ENCODE measurements at regions not wholly inside any gene's neighbourhood (a gene's known extent, or its start where the extent isn't known, plus 50 kb on each side); places are given as distances from the start of the nearest gene placed in this dataset.

DNA sequence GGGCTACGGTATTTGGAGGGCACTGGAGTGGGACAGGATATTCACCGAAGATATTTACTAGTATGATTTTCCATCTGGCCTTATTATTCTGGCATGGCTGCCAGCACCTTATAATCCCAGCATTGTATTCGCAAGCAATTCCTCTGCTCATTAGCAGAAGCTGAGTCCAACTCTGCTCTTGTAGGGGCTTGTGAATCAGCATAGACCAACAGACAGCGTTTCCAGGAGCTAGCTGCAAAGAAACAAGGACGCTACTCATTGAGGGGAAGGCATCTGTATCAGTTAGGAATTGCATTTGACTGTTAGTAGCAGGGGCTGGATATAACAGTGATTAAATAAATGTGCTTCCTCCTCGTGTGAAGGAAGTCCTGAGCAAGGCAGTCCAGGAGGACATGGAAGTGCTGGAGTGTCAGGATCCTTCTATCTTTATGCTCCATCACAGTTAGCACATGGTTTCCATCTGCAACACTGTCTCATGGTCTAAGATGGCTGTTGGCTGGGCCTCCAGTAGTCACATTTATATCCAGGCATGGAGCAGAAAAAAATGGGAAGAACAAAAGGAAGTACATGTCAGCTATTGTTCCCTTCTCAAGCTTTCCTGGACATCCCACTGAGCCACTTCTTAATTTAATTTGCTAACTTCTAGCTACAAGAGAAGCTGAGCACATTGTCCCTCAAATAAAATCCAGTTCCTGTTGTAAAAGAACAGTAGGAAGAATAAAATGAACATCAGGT lies 214.1 kb downstream of the C1D start:
- no peaks in the 10 kb centered on the region for H3K36me3 Mint-ChIP-seq (ENCODE audit: low read depth)
- H3K9me3 Mint-ChIP-seq = no peaks in the 10 kb centered on the region
- no peak overlapping the region for H3K4me3 Mint-ChIP-seq
- no peak for TF ChIP-seq ZNF114 (CRISPR knock-in tag; IDR thresholded peaks at IDR 0.05)
- TF ChIP-seq ZNF331 (CRISPR knock-in tag; IDR thresholded peaks at IDR 0.05; ENCODE audit: low read depth) = no peak
- TF ChIP-seq EZH2phosphoT487 (IDR thresholded peaks at IDR 0.05; ENCODE audit: unreplicated experiment) = no peak
- no peak for TF ChIP-seq CREB1 (CRISPR knock-in tag; IDR thresholded peaks at IDR 0.05; ENCODE audit: low read depth)
- no peak for TF ChIP-seq POLR2AphosphoS5 (IDR thresholded peaks at IDR 0.05; ENCODE audit: low read depth)
- TF ChIP-seq, protein P1, sequence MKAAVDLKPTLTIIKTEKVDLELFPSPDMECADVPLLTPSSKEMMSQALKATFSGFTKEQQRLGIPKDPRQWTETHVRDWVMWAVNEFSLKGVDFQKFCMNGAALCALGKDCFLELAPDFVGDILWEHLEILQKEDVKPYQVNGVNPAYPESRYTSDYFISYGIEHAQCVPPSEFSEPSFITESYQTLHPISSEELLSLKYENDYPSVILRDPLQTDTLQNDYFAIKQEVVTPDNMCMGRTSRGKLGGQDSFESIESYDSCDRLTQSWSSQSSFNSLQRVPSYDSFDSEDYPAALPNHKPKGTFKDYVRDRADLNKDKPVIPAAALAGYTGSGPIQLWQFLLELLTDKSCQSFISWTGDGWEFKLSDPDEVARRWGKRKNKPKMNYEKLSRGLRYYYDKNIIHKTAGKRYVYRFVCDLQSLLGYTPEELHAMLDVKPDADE (IDR thresholded peaks at IDR 0.05) = no peak
- no peak for TF ChIP-seq JUNB (IDR thresholded peaks at IDR 0.05; ENCODE audit: unreplicated experiment)
- TF ChIP-seq STAT1 (IDR thresholded peaks at IDR 0.05; ENCODE audit: unreplicated experiment) = no peak
- TF ChIP-seq, protein P2, sequence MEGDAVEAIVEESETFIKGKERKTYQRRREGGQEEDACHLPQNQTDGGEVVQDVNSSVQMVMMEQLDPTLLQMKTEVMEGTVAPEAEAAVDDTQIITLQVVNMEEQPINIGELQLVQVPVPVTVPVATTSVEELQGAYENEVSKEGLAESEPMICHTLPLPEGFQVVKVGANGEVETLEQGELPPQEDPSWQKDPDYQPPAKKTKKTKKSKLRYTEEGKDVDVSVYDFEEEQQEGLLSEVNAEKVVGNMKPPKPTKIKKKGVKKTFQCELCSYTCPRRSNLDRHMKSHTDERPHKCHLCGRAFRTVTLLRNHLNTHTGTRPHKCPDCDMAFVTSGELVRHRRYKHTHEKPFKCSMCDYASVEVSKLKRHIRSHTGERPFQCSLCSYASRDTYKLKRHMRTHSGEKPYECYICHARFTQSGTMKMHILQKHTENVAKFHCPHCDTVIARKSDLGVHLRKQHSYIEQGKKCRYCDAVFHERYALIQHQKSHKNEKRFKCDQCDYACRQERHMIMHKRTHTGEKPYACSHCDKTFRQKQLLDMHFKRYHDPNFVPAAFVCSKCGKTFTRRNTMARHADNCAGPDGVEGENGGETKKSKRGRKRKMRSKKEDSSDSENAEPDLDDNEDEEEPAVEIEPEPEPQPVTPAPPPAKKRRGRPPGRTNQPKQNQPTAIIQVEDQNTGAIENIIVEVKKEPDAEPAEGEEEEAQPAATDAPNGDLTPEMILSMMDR (conservative IDR thresholded peaks at IDR 0.05; ENCODE audit: low read depth in 2 of 2) = no peak
- Histone ChIP-seq H3K4me1 (ENCODE audit: insufficient read depth) (peaks cover 15% of the 10 kb centered on the region), H3K9me2 (ENCODE audit: insufficient read depth) (peaks cover 10% of the 10 kb centered on the region; the same call in 1 of the 2 replicates), H3K27ac (ENCODE audit: low read depth) (no peak overlapping the region), H2AFZ (0 out of 2 replicates have a peak overlapping the region, but pooled peaks have one; percentile 30), H3F3A (replicated peaks; ENCODE audit: low read depth) (no peaks in the 10 kb centered on the region), H4K20me1 (replicated peaks; ENCODE audit: insufficient read depth) (no peaks in the 10 kb centered on the region), H3K79me2 (replicated peaks; ENCODE audit: insufficient read depth) (no peaks in the 10 kb centered on the region), H3K36me3 (ENCODE audit: insufficient read depth) (no peaks in the 10 kb centered on the region), H3K4me2 (no peak overlapping the region), H3K27me3 (ENCODE audit: insufficient read depth) (no peaks in the 10 kb centered on the region), H3K4me3 (no peak overlapping the region)
- H3K27ac Mint-ChIP-seq = no peak overlapping the region
- DNase-seq (ENCODE audit: low spot score) (no peak), ATAC-seq (no peak)
- peaks cover 18% of the 10 kb centered on the region for H3K4me1 Mint-ChIP-seq
- H3K27me3 Mint-ChIP-seq (ENCODE audit: insufficient read depth, low read depth, poor library complexity) = peaks cover 2% of the 10 kb centered on the region

DNA sequence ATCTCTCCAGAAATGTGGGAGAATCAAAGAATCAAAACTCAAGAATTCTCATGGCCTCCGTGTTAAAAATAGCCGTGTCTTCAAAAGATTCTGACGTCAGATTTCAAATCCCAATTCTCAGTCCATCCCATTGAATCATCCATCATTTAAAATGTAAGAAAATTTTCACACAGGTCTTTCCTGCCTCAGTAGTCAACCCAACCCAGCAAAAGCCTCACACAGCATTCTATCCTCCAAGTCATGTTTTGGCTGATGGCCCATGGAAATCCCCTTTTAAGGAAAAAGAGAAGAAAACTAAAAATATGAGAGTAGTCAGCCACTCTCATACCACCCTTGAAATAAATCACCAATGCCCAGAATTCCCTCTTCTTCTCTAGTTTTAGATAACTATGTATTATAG lies 211.8 kb downstream of the C1D start:
- Histone ChIP-seq H3K4me1 (ENCODE audit: insufficient read depth) (peaks cover 9% of the 10 kb centered on the region), H3K27me3 (ENCODE audit: insufficient read depth) (no peaks in the 10 kb centered on the region), H4K20me1 (replicated peaks; ENCODE audit: insufficient read depth) (no peaks in the 10 kb centered on the region), H3K9me2 (ENCODE audit: insufficient read depth) (peaks cover 20% of the 10 kb centered on the region; the same call in 1 of the 2 replicates), H2AFZ (no peak overlapping the region), H3K79me2 (replicated peaks; ENCODE audit: insufficient read depth) (no peaks in the 10 kb centered on the region), H3K36me3 (ENCODE audit: insufficient read depth) (no peaks in the 10 kb centered on the region), H3K4me2 (no peak overlapping the region), H3K27ac (ENCODE audit: low read depth) (no peak overlapping the region), H3F3A (replicated peaks; ENCODE audit: low read depth) (no peaks in the 10 kb centered on the region), H3K4me3 (no peak overlapping the region)
- no peak for ATAC-seq
- DNase-seq (ENCODE audit: low spot score) = no peak
- Mint-ChIP-seq H3K9me3 (no peaks in the 10 kb centered on the region), H3K4me1 (peaks cover 11% of the 10 kb centered on the region), H3K27me3 (ENCODE audit: insufficient read depth, low read depth, poor library complexity) (no peaks in the 10 kb centered on the region), H3K4me3 (no peak overlapping the region), H3K27ac (no peak overlapping the region), H3K36me3 (ENCODE audit: low read depth) (no peaks in the 10 kb centered on the region)
- TF ChIP-seq STAT1 (IDR thresholded peaks at IDR 0.05; ENCODE audit: unreplicated experiment) = no peak
- TF ChIP-seq, protein P3, sequence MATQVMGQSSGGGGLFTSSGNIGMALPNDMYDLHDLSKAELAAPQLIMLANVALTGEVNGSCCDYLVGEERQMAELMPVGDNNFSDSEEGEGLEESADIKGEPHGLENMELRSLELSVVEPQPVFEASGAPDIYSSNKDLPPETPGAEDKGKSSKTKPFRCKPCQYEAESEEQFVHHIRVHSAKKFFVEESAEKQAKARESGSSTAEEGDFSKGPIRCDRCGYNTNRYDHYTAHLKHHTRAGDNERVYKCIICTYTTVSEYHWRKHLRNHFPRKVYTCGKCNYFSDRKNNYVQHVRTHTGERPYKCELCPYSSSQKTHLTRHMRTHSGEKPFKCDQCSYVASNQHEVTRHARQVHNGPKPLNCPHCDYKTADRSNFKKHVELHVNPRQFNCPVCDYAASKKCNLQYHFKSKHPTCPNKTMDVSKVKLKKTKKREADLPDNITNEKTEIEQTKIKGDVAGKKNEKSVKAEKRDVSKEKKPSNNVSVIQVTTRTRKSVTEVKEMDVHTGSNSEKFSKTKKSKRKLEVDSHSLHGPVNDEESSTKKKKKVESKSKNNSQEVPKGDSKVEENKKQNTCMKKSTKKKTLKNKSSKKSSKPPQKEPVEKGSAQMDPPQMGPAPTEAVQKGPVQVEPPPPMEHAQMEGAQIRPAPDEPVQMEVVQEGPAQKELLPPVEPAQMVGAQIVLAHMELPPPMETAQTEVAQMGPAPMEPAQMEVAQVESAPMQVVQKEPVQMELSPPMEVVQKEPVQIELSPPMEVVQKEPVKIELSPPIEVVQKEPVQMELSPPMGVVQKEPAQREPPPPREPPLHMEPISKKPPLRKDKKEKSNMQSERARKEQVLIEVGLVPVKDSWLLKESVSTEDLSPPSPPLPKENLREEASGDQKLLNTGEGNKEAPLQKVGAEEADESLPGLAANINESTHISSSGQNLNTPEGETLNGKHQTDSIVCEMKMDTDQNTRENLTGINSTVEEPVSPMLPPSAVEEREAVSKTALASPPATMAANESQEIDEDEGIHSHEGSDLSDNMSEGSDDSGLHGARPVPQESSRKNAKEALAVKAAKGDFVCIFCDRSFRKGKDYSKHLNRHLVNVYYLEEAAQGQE (IDR thresholded peaks at IDR 0.05; ENCODE audit: unreplicated experiment) = no peak
- TF ChIP-seq EZH2 (IDR thresholded peaks at IDR 0.05; ENCODE audit: low read depth, unreplicated experiment) = no peak
- TF ChIP-seq ZNF114 (CRISPR knock-in tag; IDR thresholded peaks at IDR 0.05) = no peak
